B cell (primary cell): ENCODE measurements at regions not wholly inside any gene's neighbourhood (a gene's known extent, or its start where the extent isn't known, plus 50 kb on each side); places are given as distances from the start of the nearest gene placed in this dataset.

Source experiments
- EZH2 ChIP-seq: IDR thresholded peaks from 2 replicates; pipeline ENCODE4 v1.6.1; 2012; ENCODE audit warnings: borderline replicate concordance, low read depth, mild to moderate bottlenecking, moderate library complexity, low read length; ENCODE audit not compliant: insufficient read depth, poor library complexity, severe bottlenecking
- TF ChIP-seq, protein P1 (sequence below): fragments of 200-600 bp; IDR thresholded peaks from one replicate; pipeline ENCODE4 v1.8.0; 2022; ENCODE audit warnings: antibody characterized with exemption, mild to moderate bottlenecking

- TF ChIP-seq, protein P1, sequence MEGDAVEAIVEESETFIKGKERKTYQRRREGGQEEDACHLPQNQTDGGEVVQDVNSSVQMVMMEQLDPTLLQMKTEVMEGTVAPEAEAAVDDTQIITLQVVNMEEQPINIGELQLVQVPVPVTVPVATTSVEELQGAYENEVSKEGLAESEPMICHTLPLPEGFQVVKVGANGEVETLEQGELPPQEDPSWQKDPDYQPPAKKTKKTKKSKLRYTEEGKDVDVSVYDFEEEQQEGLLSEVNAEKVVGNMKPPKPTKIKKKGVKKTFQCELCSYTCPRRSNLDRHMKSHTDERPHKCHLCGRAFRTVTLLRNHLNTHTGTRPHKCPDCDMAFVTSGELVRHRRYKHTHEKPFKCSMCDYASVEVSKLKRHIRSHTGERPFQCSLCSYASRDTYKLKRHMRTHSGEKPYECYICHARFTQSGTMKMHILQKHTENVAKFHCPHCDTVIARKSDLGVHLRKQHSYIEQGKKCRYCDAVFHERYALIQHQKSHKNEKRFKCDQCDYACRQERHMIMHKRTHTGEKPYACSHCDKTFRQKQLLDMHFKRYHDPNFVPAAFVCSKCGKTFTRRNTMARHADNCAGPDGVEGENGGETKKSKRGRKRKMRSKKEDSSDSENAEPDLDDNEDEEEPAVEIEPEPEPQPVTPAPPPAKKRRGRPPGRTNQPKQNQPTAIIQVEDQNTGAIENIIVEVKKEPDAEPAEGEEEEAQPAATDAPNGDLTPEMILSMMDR: no peak
- no peak for TF ChIP-seq EZH2
These were observed 162.5 kb downstream of the KCTD12 start for GRCh38 chr13:76723551-76724232.
